ENCODE measurements at regions not wholly inside any gene's neighbourhood (a gene's known extent, or its start where the extent isn't known, plus 50 kb on each side); places are given as distances from the start of the nearest gene placed in this dataset.

DNA sequence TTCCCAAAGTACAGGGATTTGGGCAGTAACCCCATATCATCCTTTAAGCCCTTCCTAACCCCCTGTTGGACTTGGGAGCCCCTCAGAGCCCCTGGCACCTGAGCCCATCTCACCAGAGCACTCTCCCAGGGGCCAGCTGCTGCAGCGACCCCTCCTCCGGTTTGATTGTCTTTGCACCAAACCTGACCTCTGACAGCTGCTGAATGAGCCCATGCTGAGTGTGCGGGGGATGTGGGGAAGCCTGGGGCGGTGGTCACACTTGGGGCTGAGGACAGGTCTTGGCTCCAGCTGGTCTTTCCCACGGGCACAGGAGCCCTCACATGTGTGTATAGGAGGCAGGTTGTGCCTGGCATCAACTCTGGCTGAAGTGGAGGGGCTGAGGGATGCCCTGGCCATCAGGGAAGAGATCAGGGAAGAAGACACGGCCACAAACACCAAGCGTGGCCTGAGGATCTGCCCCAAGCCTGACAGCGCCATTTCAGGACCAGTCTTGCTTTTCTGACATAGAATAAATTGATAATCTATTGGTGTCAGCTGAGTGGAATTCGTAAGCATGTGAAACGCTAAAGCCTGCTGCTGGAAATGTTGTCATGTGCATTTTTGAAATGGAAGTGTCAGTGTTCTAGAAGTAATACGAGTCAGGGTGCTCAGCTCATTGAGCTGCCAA lies 102.4 kb downstream of the ACKR3 start:
- no peak overlapping the region for H3K4me3 ChIP-seq
- H3K4me1 ChIP-seq, result peaks cover 0 to 25% (median 6%) of the 10 kb centered on the region in 4 donors
- no peak for DNase-seq
- no peak overlapping the region for H3K27ac ChIP-seq
- peaks cover 0 to under 1% (median 0%) of the 10 kb centered on the region in 4 donors for H3K9me3 ChIP-seq
- 90 to 94% (median 91%) methylated on average over 11 of the region's 11 CpGs for WGBS, 5 donors
- no peaks in the 10 kb centered on the region for H3K36me3 ChIP-seq
- intact Hi-C loops (cut with DNase I; ENCODE audit: low total_unique reads), result no loop called here
- TF ChIP-seq POLR2A (IDR thresholded peaks at IDR 0.05) (no peak), POLR2AphosphoS5 (IDR thresholded peaks at IDR 0.05) (no peak), EP300 (IDR thresholded peaks at IDR 0.05) (no peak)
- TF ChIP-seq, protein P1, sequence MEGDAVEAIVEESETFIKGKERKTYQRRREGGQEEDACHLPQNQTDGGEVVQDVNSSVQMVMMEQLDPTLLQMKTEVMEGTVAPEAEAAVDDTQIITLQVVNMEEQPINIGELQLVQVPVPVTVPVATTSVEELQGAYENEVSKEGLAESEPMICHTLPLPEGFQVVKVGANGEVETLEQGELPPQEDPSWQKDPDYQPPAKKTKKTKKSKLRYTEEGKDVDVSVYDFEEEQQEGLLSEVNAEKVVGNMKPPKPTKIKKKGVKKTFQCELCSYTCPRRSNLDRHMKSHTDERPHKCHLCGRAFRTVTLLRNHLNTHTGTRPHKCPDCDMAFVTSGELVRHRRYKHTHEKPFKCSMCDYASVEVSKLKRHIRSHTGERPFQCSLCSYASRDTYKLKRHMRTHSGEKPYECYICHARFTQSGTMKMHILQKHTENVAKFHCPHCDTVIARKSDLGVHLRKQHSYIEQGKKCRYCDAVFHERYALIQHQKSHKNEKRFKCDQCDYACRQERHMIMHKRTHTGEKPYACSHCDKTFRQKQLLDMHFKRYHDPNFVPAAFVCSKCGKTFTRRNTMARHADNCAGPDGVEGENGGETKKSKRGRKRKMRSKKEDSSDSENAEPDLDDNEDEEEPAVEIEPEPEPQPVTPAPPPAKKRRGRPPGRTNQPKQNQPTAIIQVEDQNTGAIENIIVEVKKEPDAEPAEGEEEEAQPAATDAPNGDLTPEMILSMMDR (IDR thresholded peaks at IDR 0.05), result no peak
- no peaks in the 10 kb centered on the region for H3K27me3 ChIP-seq

DNA sequence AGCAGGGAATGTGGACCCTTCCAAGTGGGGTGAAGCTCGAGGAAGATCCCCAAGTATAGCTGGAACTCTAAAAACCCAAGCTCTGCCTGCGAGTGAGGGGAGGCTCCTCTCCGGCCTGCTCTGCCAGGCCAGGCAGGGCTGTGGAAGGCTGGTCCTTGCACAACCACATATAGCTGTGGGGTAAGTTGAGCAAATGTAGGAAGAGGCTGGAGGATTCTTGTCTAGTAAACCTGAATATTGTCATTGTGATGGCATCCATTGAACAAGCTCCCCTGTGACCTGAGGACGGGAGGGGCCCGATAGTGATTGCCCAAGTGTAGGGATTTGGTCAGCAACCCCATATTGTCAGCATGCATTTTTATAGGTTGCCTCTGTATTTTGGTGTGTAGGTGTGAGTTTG lies 103.0 kb downstream of the ACKR3 start:
- 92 to 95% (median 94%) methylated on average over 5 of the region's 5 CpGs for WGBS, 5 donors
- Histone ChIP-seq H3K27me3 (no peaks in the 10 kb centered on the region), H3K9me3 (no peaks in the 10 kb centered on the region), H3K27ac (no peak overlapping the region), H3K4me1 (peaks cover 0 to 27% (median 6%) of the 10 kb centered on the region in 4 donors), H3K36me3 (no peaks in the 10 kb centered on the region), H3K4me3 (no peak overlapping the region)
- DNase-seq, result no peak
- intact Hi-C loops (cut with DNase I; ENCODE audit: low total_unique reads), result no loop called here
- no peak for TF ChIP-seq EP300 (IDR thresholded peaks at IDR 0.05)
- no peak for TF ChIP-seq POLR2A (IDR thresholded peaks at IDR 0.05)
- TF ChIP-seq, protein P1 (IDR thresholded peaks at IDR 0.05), result no peak
- TF ChIP-seq POLR2AphosphoS5 (IDR thresholded peaks at IDR 0.05), result no peak

DNA sequence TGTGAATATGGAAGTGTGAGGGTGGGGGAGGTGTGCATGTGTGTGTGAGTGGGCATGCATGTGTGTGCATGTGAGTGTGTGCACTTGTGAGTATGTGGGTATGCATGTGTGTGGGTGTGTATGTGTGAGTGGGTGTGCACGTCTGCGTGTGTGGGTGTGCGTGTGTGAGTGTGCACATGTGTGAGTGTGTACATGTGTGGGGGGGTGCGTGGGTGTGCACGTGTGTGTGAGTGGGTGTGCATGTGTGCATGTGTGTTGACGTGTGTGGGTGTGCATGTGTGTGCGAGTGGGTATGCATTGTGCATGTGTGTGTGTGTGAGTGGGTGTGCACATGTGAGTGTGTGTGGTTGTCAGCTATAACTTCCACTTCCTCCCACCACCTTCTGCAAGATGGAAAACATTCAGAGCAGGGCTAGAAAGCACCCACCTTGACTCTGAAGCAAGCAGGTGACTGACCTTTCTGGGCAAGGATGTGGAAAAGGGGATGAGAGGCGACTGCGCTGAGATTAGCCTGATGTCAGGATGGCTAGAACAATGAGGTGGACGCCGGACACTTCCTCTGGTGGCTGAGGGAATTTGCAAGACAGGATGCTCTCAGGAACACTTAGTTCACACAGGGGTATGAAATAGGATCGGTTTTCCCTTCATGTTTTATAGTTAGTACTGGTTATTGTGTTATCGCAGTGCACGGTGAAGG lies 103.6 kb downstream of the ACKR3 start:
- peaks cover 0 to 27% (median 6%) of the 10 kb centered on the region in 4 donors for H3K4me1 ChIP-seq
- TF ChIP-seq EP300 (IDR thresholded peaks at IDR 0.05), result no peak
- TF ChIP-seq, protein P1 (IDR thresholded peaks at IDR 0.05), result no peak
- H3K9me3 ChIP-seq, result no peaks in the 10 kb centered on the region
- no peak for DNase-seq
- WGBS, 5 donors, result 86 to 92% (median 91%) methylated on average over 14 of the region's 14 CpGs
- no peak overlapping the region for H3K27ac ChIP-seq
- no peaks in the 10 kb centered on the region for H3K27me3 ChIP-seq
- H3K36me3 ChIP-seq, result no peaks in the 10 kb centered on the region
- H3K4me3 ChIP-seq, result no peak overlapping the region
- intact Hi-C loops (cut with DNase I; ENCODE audit: low total_unique reads), result no loop called here

DNA sequence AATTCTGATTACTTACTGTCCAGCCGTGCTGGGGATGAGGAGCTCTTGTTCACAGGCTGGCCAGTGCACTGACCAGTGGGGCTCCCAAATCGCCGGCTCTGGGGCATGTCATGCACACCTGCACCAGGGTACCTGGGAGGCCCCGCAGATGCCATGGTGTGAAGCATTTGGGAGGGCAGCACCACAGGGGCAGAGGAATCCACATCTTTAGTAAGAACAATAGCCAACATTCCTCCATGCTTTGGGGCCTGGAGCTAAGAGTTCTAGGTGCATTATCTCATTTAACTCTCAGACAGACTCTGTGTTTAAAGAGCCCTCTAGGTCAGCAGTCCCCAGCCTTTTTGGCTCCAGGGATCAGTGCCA lies 104.2 kb downstream of the ACKR3 start:
- intact Hi-C loops (cut with DNase I; ENCODE audit: low total_unique reads), result no loop called here
- 81 to 97% (median 95%) methylated on average over 4 of the region's 4 CpGs; no CpG with 5 or more reads in 1 of the 5 donors for WGBS, 5 donors
- TF ChIP-seq POLR2AphosphoS5 (IDR thresholded peaks at IDR 0.05) (no peak), EP300 (IDR thresholded peaks at IDR 0.05) (no peak), POLR2A (IDR thresholded peaks at IDR 0.05) (no peak)
- TF ChIP-seq, protein P1 (IDR thresholded peaks at IDR 0.05), result no peak
- H3K4me1 ChIP-seq, result peaks cover 0 to 22% (median 6%) of the 10 kb centered on the region in 4 donors
- H3K27ac ChIP-seq, result no peak overlapping the region
- no peaks in the 10 kb centered on the region for H3K9me3 ChIP-seq
- H3K36me3 ChIP-seq, result no peaks in the 10 kb centered on the region
- no peaks in the 10 kb centered on the region for H3K27me3 ChIP-seq
- no peak overlapping the region for H3K4me3 ChIP-seq
- DNase-seq, result no peak
